ENCODE measurements at regions not wholly inside any gene's neighbourhood (a gene's known extent, or its start where the extent isn't known, plus 50 kb on each side); places are given as distances from the start of the nearest gene placed in this dataset.
"Not testable (repeated sequence)": the region's sequence is repeated elsewhere in the genome, so short reads cannot be mapped to it uniquely, and the experiment has no call there.

GRCh38 chr11:116384407-116384806 is 388.4 kb downstream of the BUD13 start:
- intact Hi-C loops (cut with DNase I): no loop called here
- DNase-seq (ENCODE audit: low spot score): no peak
- ATAC-seq: no peak

- ATAC-seq (no peak), DNase-seq (ENCODE audit: low spot score) (peak; percentile 77)
- intact Hi-C loops (cut with DNase I): no loop called here
Observed at GRCh38 chr11:116379185-116379828, 393.5 kb downstream of the BUD13 start.

- intact Hi-C loops (cut with DNase I): no loop called here
- DNase-seq (ENCODE audit: low spot score) (no peak), ATAC-seq (no peak)
Observed at GRCh38 chr11:116376547-116376946, 396.2 kb downstream of the BUD13 start.

GRCh38 chr11:116376054-116376453 is 396.7 kb downstream of the BUD13 start:
- ATAC-seq: no peak
- no peak for DNase-seq (ENCODE audit: low spot score)
- intact Hi-C loops (cut with DNase I): no loop called here

GRCh38 chr11:116375221-116375620 is 397.6 kb downstream of the BUD13 start:
- DNase-seq (ENCODE audit: low spot score) (no peak), ATAC-seq (no peak)
- intact Hi-C loops (cut with DNase I): no loop called here

GRCh38 chr11:116374085-116374484 is 398.7 kb downstream of the BUD13 start:
- intact Hi-C loops (cut with DNase I): no loop called here
- no peak for ATAC-seq

GRCh38 chr11:116373104-116373944 is 399.5 kb downstream of the BUD13 start:
- DNase-seq (ENCODE audit: low spot score): no peak
- ATAC-seq: no peak
- intact Hi-C loops (cut with DNase I): no loop called here

More at GRCh38 chr11:116374085-116374484, 398.7 kb downstream of the BUD13 start:
- no peak for DNase-seq (ENCODE audit: low spot score)

GRCh38 chr11:116371146-116371545 is 401.6 kb downstream of the BUD13 start:
- ATAC-seq (no peak), DNase-seq (ENCODE audit: low spot score) (no peak)
- intact Hi-C loops (cut with DNase I): no loop called here

GRCh38 chr11:116368784-116369183 is 404.0 kb downstream of the BUD13 start:
- no peak for ATAC-seq
- intact Hi-C loops (cut with DNase I): no loop called here
- no peak for DNase-seq (ENCODE audit: low spot score)

- intact Hi-C loops (cut with DNase I): no loop called here
Observed at GRCh38 chr11:116366980-116367645, 405.7 kb downstream of the BUD13 start.

GRCh38 chr11:116366451-116366850 is 406.3 kb downstream of the BUD13 start:
- ATAC-seq (no peak), DNase-seq (ENCODE audit: low spot score) (no peak)
- intact Hi-C loops (cut with DNase I): no loop called here

More at GRCh38 chr11:116366980-116367645, 405.7 kb downstream of the BUD13 start:
- ATAC-seq (no peak), DNase-seq (ENCODE audit: low spot score) (no peak)

- intact Hi-C loops (cut with DNase I); DNase-seq (ENCODE audit: low spot score); ATAC-seq: not testable (repeated sequence)
Observed at GRCh38 chr11:116364925-116365324, 407.9 kb downstream of the BUD13 start.

- intact Hi-C loops (cut with DNase I): no loop called here
- no peak for ATAC-seq
- no peak for DNase-seq (ENCODE audit: low spot score)
Observed at GRCh38 chr11:116364348-116364747, 408.4 kb downstream of the BUD13 start.

- ATAC-seq (no peak), DNase-seq (ENCODE audit: low spot score) (no peak)
- intact Hi-C loops (cut with DNase I): no loop called here
Observed at GRCh38 chr11:116360221-116360941, 412.4 kb downstream of the BUD13 start.

GRCh38 chr11:116357784-116358544 is 414.8 kb downstream of the BUD13 start:
- ATAC-seq (peak; percentile 45), DNase-seq (ENCODE audit: low spot score) (no peak)
- intact Hi-C loops (cut with DNase I): no loop called here

- ATAC-seq (no peak), DNase-seq (ENCODE audit: low spot score) (no peak)
- intact Hi-C loops (cut with DNase I): no loop called here
Observed at GRCh38 chr11:116356451-116356850, 416.3 kb downstream of the BUD13 start.

- ATAC-seq: no peak
- no peak for DNase-seq (ENCODE audit: low spot score)
- intact Hi-C loops (cut with DNase I): no loop called here
Observed at GRCh38 chr11:116355104-116355503, 417.7 kb downstream of the BUD13 start.

- ATAC-seq (no peak), DNase-seq (ENCODE audit: low spot score) (no peak)
- intact Hi-C loops (cut with DNase I): no loop called here
Observed at GRCh38 chr11:116353589-116353988, 419.2 kb downstream of the BUD13 start.

GRCh38 chr11:116352881-116353280 is 419.9 kb downstream of the BUD13 start:
- intact Hi-C loops (cut with DNase I): no loop called here
- no peak for ATAC-seq

More at GRCh38 chr11:116352881-116353280, 419.9 kb downstream of the BUD13 start:
- no peak for DNase-seq (ENCODE audit: low spot score)

All from sciatic nerve (tissue), 2 donors.